ENCODE measurements at regions not wholly inside any gene's neighbourhood (a gene's known extent, or its start where the extent isn't known, plus 50 kb on each side); places are given as distances from the start of the nearest gene placed in this dataset.

GRCh38 chr6:7468382-7469081, 72.9 kb upstream of the DSP start:
- peak; percentile 68 for DNase-seq (ENCODE audit: low read depth)
- peak overlapping the region; percentile 38 for H3K4me3 ChIP-seq (replicated peaks; ENCODE audit: low read depth, low read length)
- TF ChIP-seq CTCF (IDR thresholded peaks at IDR 0.05; ENCODE audit: low read length, missing control alignments), result no peak

- no peak overlapping the region for H3K4me3 ChIP-seq (replicated peaks; ENCODE audit: low read depth, low read length)
- no peak for TF ChIP-seq CTCF (IDR thresholded peaks at IDR 0.05; ENCODE audit: low read length, missing control alignments)
- peak; percentile 27 for DNase-seq (ENCODE audit: low read depth)
Measured at GRCh38 chr6:7469696-7470095, 71.8 kb upstream of the DSP start.

- DNase-seq (ENCODE audit: low read depth), result no peak
- TF ChIP-seq CTCF (IDR thresholded peaks at IDR 0.05; ENCODE audit: low read length, missing control alignments), result no peak
- H3K4me3 ChIP-seq (replicated peaks; ENCODE audit: low read depth, low read length), result no peak overlapping the region
Measured at GRCh38 chr6:7471171-7471570, 70.3 kb upstream of the DSP start.

- no peak for DNase-seq (ENCODE audit: low read depth)
- no peak overlapping the region for H3K4me3 ChIP-seq (replicated peaks; ENCODE audit: low read depth, low read length)
- no peak for TF ChIP-seq CTCF (IDR thresholded peaks at IDR 0.05; ENCODE audit: low read length, missing control alignments)
Measured at GRCh38 chr6:7473805-7474719, 67.4 kb upstream of the DSP start.

GRCh38 chr6:7475081-7475480, 66.4 kb upstream of the DSP start:
- DNase-seq (ENCODE audit: low read depth), result no peak
- TF ChIP-seq CTCF (IDR thresholded peaks at IDR 0.05; ENCODE audit: low read length, missing control alignments), result no peak
- no peak overlapping the region for H3K4me3 ChIP-seq (replicated peaks; ENCODE audit: low read depth, low read length)

- DNase-seq (ENCODE audit: low read depth), result peak; percentile 77
- no peak for TF ChIP-seq CTCF (IDR thresholded peaks at IDR 0.05; ENCODE audit: low read length, missing control alignments)
- no peak overlapping the region for H3K4me3 ChIP-seq (replicated peaks; ENCODE audit: low read depth, low read length)
Measured at GRCh38 chr6:7479801-7480266, 61.6 kb upstream of the DSP start.

Measured in fibroblast of pulmonary artery (primary cell).